ENCODE measurements at regions not wholly inside any gene's neighbourhood (a gene's known extent, or its start where the extent isn't known, plus 50 kb on each side); places are given as distances from the start of the nearest gene placed in this dataset.

- peaks cover 34% of the 10 kb centered on the region for H3K4me1 ChIP-seq (ENCODE audit: insufficient read depth, low read length, poor library complexity, severe bottlenecking)
- H3F3A ChIP-seq (ENCODE audit: low read depth), result no peaks in the 10 kb centered on the region
- no peaks in the 10 kb centered on the region for H3K36me3 ChIP-seq (ENCODE audit: insufficient read depth, low read length)
- no peak overlapping the region for H3K4me2 ChIP-seq (ENCODE audit: low read depth, low read length, poor library complexity, severe bottlenecking)
- H3K79me2 ChIP-seq (ENCODE audit: insufficient read depth, low read length), result no peaks in the 10 kb centered on the region
- no peaks in the 10 kb centered on the region for H3K9me3 ChIP-seq (ENCODE audit: insufficient read depth, low read depth, low read length)
- H4K20me1 ChIP-seq (ENCODE audit: insufficient read depth, low read length, poor library complexity, severe bottlenecking), result no peaks in the 10 kb centered on the region
- H3K4me3 ChIP-seq (ENCODE audit: low read length, poor library complexity, severe bottlenecking), result no peak overlapping the region
- no peaks in the 10 kb centered on the region for H3K9me2 ChIP-seq (replicated peaks; ENCODE audit: low read depth, low read length)
- no peak overlapping the region for H3K9ac ChIP-seq (ENCODE audit: low read depth, low read length, poor library complexity, severe bottlenecking)
- no peak overlapping the region for H2AFZ ChIP-seq (ENCODE audit: low read length)
- TF ChIP-seq EZH2phosphoT487 (IDR thresholded peaks at IDR 0.05; ENCODE audit: borderline replicate concordance), result no peak
- TF ChIP-seq, protein P1, sequence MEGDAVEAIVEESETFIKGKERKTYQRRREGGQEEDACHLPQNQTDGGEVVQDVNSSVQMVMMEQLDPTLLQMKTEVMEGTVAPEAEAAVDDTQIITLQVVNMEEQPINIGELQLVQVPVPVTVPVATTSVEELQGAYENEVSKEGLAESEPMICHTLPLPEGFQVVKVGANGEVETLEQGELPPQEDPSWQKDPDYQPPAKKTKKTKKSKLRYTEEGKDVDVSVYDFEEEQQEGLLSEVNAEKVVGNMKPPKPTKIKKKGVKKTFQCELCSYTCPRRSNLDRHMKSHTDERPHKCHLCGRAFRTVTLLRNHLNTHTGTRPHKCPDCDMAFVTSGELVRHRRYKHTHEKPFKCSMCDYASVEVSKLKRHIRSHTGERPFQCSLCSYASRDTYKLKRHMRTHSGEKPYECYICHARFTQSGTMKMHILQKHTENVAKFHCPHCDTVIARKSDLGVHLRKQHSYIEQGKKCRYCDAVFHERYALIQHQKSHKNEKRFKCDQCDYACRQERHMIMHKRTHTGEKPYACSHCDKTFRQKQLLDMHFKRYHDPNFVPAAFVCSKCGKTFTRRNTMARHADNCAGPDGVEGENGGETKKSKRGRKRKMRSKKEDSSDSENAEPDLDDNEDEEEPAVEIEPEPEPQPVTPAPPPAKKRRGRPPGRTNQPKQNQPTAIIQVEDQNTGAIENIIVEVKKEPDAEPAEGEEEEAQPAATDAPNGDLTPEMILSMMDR (conservative IDR thresholded peaks at IDR 0.05; ENCODE audit: low read length), result no peak
- no peaks in the 10 kb centered on the region for H3K27me3 ChIP-seq (ENCODE audit: insufficient read depth, low read length, poor library complexity, severe bottlenecking)
Measured at GRCh38 chr2:150171065-150171548, 316.4 kb downstream of the RND3 start.

DNA sequence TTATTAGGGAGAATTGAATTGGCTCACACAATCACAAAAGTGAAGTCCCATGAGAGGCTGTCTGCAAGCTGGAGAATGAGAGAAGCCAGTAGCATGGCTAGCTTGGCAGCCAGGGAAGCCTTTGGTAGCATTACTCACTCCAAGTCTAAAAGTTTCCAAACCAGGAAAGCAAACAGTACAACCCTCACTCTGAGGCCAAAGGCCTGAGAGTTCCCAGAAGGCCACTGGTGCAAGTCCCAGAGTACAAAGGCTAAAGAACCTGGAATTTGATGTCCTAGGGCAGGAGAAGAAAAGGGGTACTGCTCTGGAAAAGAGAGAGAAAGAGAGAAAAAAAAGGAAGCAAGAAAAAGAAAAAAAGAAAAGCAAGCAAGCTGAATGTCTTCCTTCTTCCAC is 318.2 kb downstream of the RND3 start:
- Histone ChIP-seq H3K4me2 (ENCODE audit: low read depth, low read length, poor library complexity, severe bottlenecking) (no peak overlapping the region), H2AFZ (ENCODE audit: low read length) (no peak overlapping the region)

DNA sequence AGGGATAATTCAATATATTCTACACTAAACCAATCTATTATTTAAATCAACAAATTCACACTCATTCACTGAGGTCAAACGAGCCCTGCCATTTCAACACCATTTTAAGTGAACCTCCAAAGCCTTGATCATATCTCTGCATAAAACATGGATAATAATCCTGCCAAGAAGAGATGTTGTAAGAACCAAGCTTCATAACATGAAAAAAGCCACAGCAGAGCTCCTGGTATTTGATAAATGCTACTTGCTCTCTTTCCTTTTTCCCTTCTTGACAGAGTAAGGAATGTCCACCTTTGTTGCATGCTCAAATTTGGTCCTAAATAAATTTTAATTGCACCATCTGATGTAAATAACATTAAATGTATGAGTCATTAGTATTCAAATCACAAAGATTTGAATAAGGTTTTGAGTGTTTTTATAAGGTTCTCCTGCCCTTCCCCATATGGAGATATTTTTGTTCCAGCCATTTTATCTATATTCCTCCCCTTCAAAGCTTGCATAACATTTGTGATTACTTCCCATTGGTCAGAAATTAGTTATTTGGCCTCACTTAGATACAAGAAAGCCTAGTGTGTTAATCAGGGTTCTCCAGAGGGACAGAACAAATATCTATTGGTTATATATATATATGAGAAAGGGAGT is 318.8 kb downstream of the RND3 start:
- Histone ChIP-seq H2AFZ (ENCODE audit: low read length) (no peak overlapping the region), H3K9me3 (ENCODE audit: insufficient read depth, low read depth, low read length) (no peaks in the 10 kb centered on the region), H3K4me1 (ENCODE audit: insufficient read depth, low read length, poor library complexity, severe bottlenecking) (peaks cover 38% of the 10 kb centered on the region)

More for the DNA sequence above, 318.2 kb downstream of the RND3 start:
- no peaks in the 10 kb centered on the region for H3K36me3 ChIP-seq (ENCODE audit: insufficient read depth, low read length)
- no peaks in the 10 kb centered on the region for H3F3A ChIP-seq (ENCODE audit: low read depth)
- no peak overlapping the region for H3K4me3 ChIP-seq (ENCODE audit: low read length, poor library complexity, severe bottlenecking)
- H3K27me3 ChIP-seq (ENCODE audit: insufficient read depth, low read length, poor library complexity, severe bottlenecking), result no peaks in the 10 kb centered on the region
- H3K9ac ChIP-seq (ENCODE audit: low read depth, low read length, poor library complexity, severe bottlenecking), result no peak overlapping the region
- TF ChIP-seq EZH2phosphoT487 (IDR thresholded peaks at IDR 0.05; ENCODE audit: borderline replicate concordance), result no peak
- TF ChIP-seq, protein P1 (conservative IDR thresholded peaks at IDR 0.05; ENCODE audit: low read length), result no peak
- no peaks in the 10 kb centered on the region for H3K9me3 ChIP-seq (ENCODE audit: insufficient read depth, low read depth, low read length)
- no peaks in the 10 kb centered on the region for H4K20me1 ChIP-seq (ENCODE audit: insufficient read depth, low read length, poor library complexity, severe bottlenecking)
- H3K9me2 ChIP-seq (replicated peaks; ENCODE audit: low read depth, low read length), result no peaks in the 10 kb centered on the region
- H3K79me2 ChIP-seq (ENCODE audit: insufficient read depth, low read length), result no peaks in the 10 kb centered on the region
- peaks cover 38% of the 10 kb centered on the region for H3K4me1 ChIP-seq (ENCODE audit: insufficient read depth, low read length, poor library complexity, severe bottlenecking)

More for the DNA sequence above, 318.8 kb downstream of the RND3 start:
- TF ChIP-seq, protein P1 (conservative IDR thresholded peaks at IDR 0.05; ENCODE audit: low read length), result no peak
- Histone ChIP-seq H4K20me1 (ENCODE audit: insufficient read depth, low read length, poor library complexity, severe bottlenecking) (no peaks in the 10 kb centered on the region), H3K4me3 (ENCODE audit: low read length, poor library complexity, severe bottlenecking) (no peak overlapping the region), H3K79me2 (ENCODE audit: insufficient read depth, low read length) (no peaks in the 10 kb centered on the region), H3K9me2 (replicated peaks; ENCODE audit: low read depth, low read length) (no peaks in the 10 kb centered on the region), H3K27me3 (ENCODE audit: insufficient read depth, low read length, poor library complexity, severe bottlenecking) (no peaks in the 10 kb centered on the region), H3K36me3 (ENCODE audit: insufficient read depth, low read length) (no peaks in the 10 kb centered on the region), H3K4me2 (ENCODE audit: low read depth, low read length, poor library complexity, severe bottlenecking) (no peak overlapping the region), H3K9ac (ENCODE audit: low read depth, low read length, poor library complexity, severe bottlenecking) (no peak overlapping the region), H3F3A (ENCODE audit: low read depth) (no peaks in the 10 kb centered on the region)

All from Loucy (cell line).